PFSK-1 (cell line): ENCODE measurements at regions not wholly inside any gene's neighbourhood (a gene's known extent, or its start where the extent isn't known, plus 50 kb on each side); places are given as distances from the start of the nearest gene placed in this dataset.

Experiments used
- FOXP2 ChIP-seq: optimal IDR thresholded peaks from 2 replicates; pipeline ENCODE3; 2011; ENCODE audit warnings: borderline replicate concordance, control low read depth, inconsistent platforms; ENCODE audit not compliant: insufficient read depth; ENCODE audit errors: extremely low read length, extremely low read depth
- POLR2AphosphoS5 ChIP-seq: IDR thresholded peaks from 2 replicates; pipeline ENCODE4 v1.6.1; 2012; ENCODE audit warnings: low read depth, mild to moderate bottlenecking, control low read depth, low read length, moderate library complexity
- SIN3A ChIP-seq: IDR thresholded peaks from 2 replicates; pipeline ENCODE4 v1.6.1; 2012; ENCODE audit warnings: mild to moderate bottlenecking, low read length, moderate library complexity, borderline replicate concordance; ENCODE audit not compliant: insufficient read depth
- TAF1 ChIP-seq: IDR thresholded peaks from 2 replicates; pipeline ENCODE4 v1.6.1; 2012; ENCODE audit warnings: low read length, control low read depth, borderline replicate concordance; ENCODE audit not compliant: insufficient read depth
- TF ChIP-seq, protein P1 (sequence below), 2 experiments: IDR thresholded peaks; 2 replicates each; pipeline versions ENCODE4 v1.6.1 to v1.8.0; 2011 to 2012; ENCODE audit warnings: low read depth in 2 of 2, low read length in 2 of 2, control low read depth in 1 of 2, inconsistent platforms in 1 of 2, mild to moderate bottlenecking in 1 of 2, moderate library complexity in 1 of 2; ENCODE audit not compliant: insufficient read depth in 1 of 2

DNA sequence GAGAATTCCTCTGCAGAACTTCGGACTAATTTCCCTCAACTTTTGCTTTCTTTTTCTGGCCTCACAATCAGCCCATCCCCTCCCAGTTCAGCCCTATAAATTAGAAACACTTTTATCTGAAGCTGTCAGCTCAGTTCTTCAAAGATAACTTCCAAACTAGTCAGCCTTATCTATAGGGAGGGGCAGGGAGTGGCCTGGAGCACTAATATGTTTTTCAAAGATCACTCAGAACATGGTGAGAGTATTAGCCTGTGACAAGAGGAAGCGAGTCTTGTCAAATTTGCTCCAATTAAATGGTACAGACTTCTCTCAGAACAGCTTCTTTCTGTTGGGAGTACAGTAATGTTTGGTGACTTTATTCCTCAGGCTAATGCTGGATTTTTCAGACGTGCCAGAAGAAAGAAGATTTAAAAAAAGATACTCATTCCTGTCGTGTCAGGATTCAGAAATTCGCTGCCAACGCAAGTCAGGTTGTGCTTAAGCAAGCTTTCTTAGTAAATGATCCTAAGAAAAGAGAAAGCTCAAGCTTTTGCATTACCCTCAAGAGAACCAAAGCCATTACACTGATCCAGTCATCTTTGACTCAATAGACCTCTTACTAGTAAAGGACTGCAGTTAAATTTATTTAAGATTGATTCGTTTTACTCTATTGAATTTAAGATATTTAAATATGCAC lies 1033.6 kb downstream of the SLITRK5 start:
- no peak for TF ChIP-seq SIN3A
- TF ChIP-seq TAF1: no peak
- TF ChIP-seq, protein P1, sequence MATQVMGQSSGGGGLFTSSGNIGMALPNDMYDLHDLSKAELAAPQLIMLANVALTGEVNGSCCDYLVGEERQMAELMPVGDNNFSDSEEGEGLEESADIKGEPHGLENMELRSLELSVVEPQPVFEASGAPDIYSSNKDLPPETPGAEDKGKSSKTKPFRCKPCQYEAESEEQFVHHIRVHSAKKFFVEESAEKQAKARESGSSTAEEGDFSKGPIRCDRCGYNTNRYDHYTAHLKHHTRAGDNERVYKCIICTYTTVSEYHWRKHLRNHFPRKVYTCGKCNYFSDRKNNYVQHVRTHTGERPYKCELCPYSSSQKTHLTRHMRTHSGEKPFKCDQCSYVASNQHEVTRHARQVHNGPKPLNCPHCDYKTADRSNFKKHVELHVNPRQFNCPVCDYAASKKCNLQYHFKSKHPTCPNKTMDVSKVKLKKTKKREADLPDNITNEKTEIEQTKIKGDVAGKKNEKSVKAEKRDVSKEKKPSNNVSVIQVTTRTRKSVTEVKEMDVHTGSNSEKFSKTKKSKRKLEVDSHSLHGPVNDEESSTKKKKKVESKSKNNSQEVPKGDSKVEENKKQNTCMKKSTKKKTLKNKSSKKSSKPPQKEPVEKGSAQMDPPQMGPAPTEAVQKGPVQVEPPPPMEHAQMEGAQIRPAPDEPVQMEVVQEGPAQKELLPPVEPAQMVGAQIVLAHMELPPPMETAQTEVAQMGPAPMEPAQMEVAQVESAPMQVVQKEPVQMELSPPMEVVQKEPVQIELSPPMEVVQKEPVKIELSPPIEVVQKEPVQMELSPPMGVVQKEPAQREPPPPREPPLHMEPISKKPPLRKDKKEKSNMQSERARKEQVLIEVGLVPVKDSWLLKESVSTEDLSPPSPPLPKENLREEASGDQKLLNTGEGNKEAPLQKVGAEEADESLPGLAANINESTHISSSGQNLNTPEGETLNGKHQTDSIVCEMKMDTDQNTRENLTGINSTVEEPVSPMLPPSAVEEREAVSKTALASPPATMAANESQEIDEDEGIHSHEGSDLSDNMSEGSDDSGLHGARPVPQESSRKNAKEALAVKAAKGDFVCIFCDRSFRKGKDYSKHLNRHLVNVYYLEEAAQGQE (IDR thresholded peaks at IDR 0.05; ENCODE audit: insufficient read depth in 1 of 2, low read depth in 2 of 2, low read length in 2 of 2): no peak
- no peak for TF ChIP-seq POLR2AphosphoS5
- no peak for TF ChIP-seq FOXP2

DNA sequence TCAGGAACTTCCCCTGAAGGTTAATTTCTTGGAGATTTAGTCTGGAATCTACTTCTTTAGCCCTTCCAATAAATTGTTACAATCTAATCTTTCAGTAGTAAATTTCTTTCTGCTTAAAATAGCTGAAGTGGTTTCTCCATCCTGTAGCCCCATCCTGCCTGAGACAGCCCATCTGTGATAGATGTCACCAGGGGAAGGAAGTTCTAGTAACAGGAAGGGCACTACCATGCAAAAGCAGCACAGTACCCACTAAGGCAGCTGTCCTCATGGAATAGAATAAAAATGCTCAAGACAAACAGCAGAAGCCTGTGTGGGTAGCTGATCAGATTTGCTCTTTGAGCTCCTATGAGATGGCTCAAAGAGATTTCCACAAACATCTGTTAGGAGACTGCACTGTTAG lies 1036.5 kb downstream of the SLITRK5 start:
- no peak for TF ChIP-seq SIN3A
- no peak for TF ChIP-seq TAF1
- TF ChIP-seq, protein P1 (IDR thresholded peaks at IDR 0.05; ENCODE audit: insufficient read depth in 1 of 2, low read depth in 2 of 2, low read length in 2 of 2): no peak
- no peak for TF ChIP-seq FOXP2
- no peak for TF ChIP-seq POLR2AphosphoS5

DNA sequence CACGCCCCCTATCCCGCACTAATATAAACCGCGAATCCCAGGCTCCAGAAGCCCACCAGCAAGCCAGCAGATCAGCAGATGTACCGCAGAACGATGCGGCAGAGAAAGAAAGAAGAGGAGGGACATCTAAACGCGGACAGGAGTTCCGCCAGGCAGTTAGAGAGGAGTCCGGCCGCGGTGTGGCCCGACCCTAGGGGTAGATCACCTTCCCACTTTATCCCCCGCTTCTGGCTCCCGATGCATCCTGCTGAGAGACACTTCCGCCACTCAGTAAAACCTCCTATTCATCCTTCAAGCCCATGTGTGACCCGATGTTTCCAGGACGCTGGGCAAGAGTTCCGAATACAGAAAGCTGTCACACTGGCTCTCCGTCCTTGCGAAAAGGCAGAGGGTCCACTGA lies 1046.8 kb downstream of the SLITRK5 start:
- TF ChIP-seq FOXP2: no peak

DNA sequence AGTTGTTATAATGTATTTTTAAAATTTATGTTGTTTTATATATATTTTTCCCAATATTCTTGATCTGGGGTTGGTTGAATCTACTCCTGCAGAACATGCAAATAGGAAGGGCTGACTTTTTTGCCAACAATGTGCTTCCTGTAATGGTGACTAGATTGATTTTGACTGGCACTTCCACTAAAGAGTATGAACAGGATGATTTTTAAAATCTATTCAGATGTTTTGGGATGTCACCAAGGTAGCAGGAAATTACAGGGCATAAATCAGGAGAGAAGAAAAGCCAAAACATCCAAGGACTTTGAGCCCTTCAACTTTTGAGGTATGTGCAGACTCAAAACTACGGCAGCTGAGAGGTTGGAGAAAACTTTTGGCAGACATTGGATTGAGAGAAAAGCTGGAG lies 1047.6 kb downstream of the SLITRK5 start:
- no peak for TF ChIP-seq POLR2AphosphoS5

DNA sequence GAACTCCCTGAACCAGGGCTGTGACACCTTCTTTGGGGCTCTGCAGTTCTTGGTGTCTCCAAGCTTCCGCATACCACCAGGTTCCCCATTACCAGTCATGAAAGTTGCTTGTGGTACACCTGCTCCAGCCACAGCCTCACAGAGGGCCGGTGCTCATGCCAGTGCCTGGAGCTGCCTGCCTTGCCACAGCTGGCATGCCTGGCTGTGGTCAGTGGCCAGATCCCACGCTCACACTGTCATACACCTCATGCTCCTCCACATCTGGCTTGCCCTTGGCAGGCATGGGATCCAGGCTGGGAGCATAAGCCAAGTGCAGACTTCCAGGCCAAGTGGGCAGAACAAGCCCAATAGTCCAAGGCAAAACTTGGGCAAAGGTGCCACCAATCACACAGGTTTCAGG lies 1054.9 kb downstream of the SLITRK5 start:
- TF ChIP-seq TAF1: no peak
- no peak for TF ChIP-seq POLR2AphosphoS5
- TF ChIP-seq, protein P1 (IDR thresholded peaks at IDR 0.05; ENCODE audit: insufficient read depth in 1 of 2, low read depth in 2 of 2, low read length in 2 of 2): no peak
- no peak for TF ChIP-seq SIN3A
- TF ChIP-seq FOXP2: no peak

DNA sequence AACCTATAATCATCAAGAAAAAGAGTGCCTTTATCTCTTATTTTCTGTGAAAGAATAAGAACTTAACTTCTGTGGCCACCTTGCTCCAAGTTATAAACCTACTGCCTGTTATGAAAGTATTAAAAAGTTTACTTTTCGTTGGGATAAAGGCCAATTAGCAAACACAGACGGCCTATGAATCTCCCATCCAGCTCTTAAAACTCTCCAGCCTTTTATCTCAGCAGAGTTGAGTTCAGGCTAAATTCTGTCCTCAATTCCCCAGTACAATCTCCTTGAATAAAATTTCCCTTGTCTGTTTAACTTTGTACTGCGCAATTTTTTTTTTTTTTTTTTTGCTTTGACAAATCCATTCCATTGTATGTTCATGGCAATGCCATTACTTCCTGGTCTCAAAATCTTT lies 1058.4 kb downstream of the SLITRK5 start:
- no peak for TF ChIP-seq TAF1
- no peak for TF ChIP-seq POLR2AphosphoS5
- no peak for TF ChIP-seq FOXP2
- TF ChIP-seq SIN3A: no peak
- TF ChIP-seq, protein P1 (IDR thresholded peaks at IDR 0.05; ENCODE audit: insufficient read depth in 1 of 2, low read depth in 2 of 2, low read length in 2 of 2): no peak
